GM19025 (cell line): ENCODE measurements at regions not wholly inside any gene's neighbourhood (a gene's known extent, or its start where the extent isn't known, plus 50 kb on each side); places are given as distances from the start of the nearest gene placed in this dataset.

Source experiments
- ATAC-seq: cut with Tn5 transposase; IDR thresholded peaks from one replicate; pipeline ENCODE4 v1.9.1; 2021; ENCODE audit warnings: mild to moderate bottlenecking, low read depth, moderate library complexity; ENCODE audit not compliant: unreplicated experiment

DNA sequence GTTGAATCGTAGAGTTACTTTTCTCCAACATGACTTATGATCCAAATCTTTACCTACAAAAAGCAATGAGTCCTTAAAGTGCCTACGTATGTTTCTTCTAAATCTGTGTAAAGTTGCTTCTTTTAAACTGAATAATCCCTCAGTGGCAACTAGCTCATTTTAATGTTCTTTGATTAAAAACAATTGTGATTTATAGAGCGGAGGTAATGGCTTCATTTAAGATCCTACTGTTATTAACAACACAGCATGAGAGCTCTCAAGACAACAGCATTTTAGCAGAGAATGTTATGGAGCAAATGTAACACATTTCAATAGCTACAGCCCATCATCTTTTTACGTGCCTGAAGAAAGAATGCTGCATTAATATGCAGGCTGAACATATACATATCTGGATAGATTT is 55.3 kb upstream of the VGLL3 start:
- ATAC-seq = no peak

DNA sequence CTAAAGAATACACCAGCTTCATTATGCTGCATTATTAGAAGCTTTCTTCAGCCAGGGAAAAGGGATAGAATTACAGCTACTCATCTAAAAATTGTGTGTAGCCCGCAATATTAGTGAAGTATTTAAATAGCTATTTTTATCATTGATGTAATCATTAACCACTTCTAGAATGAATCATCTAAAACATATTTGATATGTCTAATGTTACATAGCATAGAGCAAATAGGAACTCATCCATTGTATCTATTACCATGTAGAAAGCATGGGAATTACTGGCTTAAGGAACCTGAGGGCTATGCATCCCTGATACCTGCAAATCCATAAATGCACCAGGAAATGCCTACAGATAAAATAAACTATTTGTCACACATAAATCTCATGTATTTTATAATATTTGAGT is 54.5 kb upstream of the VGLL3 start:
- no peak for ATAC-seq

DNA sequence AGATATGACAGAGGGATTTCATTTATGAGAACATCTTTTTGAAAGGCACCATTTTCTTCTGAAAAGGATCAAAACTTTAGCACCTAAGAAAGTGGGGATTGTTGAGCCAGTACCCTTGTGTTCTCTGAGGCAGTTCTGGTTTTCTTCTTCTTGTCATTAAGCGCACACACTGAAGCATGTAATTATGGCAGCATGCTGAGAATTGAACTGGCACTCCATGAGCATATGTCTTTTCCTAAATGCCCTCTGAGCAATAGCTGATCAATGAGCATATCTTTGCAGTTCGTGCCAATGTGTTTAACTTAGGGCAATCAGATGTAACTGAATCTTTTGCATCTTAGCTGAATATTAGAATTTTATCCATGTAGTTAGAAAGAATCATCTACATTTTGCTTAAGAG is 53.9 kb upstream of the VGLL3 start:
- ATAC-seq = no peak

DNA sequence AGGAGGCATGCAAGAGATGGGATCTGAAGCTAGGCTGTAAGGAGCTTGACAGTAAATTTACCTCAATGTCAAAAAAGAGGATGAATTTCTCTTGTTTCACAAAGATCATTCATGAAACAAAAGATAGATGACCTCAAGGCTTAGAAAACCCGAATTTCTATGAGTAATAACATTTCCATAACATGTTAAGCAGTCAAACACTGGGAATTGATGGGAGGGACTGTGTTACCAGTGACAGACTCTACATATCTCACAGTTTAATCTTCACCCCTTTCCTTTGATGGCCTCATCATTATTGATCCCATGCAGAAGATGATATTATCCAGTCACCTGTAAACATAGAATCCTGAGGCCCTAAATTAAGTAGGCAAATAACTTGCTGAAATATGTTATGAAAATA is 53.5 kb upstream of the VGLL3 start:
- ATAC-seq = no peak

DNA sequence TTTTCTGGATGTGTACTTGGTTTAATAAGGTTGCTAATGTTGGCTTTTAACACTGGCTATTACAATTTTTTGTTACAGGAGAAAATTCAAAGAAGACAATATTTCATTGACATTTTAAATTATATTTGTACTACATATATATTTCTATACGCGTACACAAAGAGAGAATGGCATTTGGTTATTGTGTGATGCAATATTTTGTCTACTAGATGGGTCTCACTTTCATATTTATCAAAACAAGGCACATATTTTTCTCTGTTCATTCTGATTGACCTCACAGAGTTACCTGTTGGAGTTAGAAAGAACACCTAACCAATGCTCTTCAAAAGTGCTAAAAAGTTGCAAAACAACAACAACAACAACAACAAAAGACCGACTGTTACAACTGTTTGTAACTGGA is 50.2 kb upstream of the VGLL3 start:
- ATAC-seq = no peak
